CD4-positive, alpha-beta memory T cell (primary cell): ENCODE measurements at regions not wholly inside any gene's neighbourhood (a gene's known extent, or its start where the extent isn't known, plus 50 kb on each side); places are given as distances from the start of the nearest gene placed in this dataset.
"Not testable (repeated sequence)": the region's sequence is repeated elsewhere in the genome, so short reads cannot be mapped to it uniquely, and the experiment has no call there.

Experiments used
- CTCF ChIA-PET: fragments of 350-600 bp; sonication (Branson Sonifier 250); formaldehyde crosslinking; loops from one replicate; lab custom pipeline; 2021; ENCODE audit warnings: inconsistent platforms; ENCODE audit not compliant: partially characterized antibody; lab: Charles Lee
- POLR2A ChIA-PET: fragments of 350-600 bp; sonication (Branson Sonifier 250); formaldehyde crosslinking; loops from one replicate; lab custom pipeline; 2021; ENCODE audit not compliant: partially characterized antibody; lab: Charles Lee
- DNase-seq, 5 donors: peaks; one replicate each; pipeline versions ENCODE4 v3.0.0 to v3.0.0-alpha.2; 2020 to 2022; ENCODE audit warnings: mixed read lengths in 1 of 5
- H3K27ac ChIP-seq: one replicate; pipeline ENCODE4 v1.7.0; 2013; ENCODE audit warnings: low read depth, low read length
- H3K27me3 ChIP-seq: 2 replicates; pipeline ENCODE4 v1.7.0; 2013; ENCODE audit warnings: mild to moderate bottlenecking, low read length, moderate library complexity; ENCODE audit not compliant: insufficient read depth
- H3K36me3 ChIP-seq: 2 replicates; pipeline ENCODE4 v1.7.0; 2013; ENCODE audit warnings: mild to moderate bottlenecking, low read length, moderate library complexity; ENCODE audit not compliant: insufficient read depth
- H3K4me1 ChIP-seq: 2 replicates; pipeline ENCODE4 v1.7.0; 2013; ENCODE audit warnings: mild to moderate bottlenecking, low read length, moderate library complexity; ENCODE audit not compliant: insufficient read depth
- H3K4me3 ChIP-seq, 2 donors: one replicate each; pipeline ENCODE4 v1.7.0; 2013; ENCODE audit warnings: low read length in 2 of 2, mild to moderate bottlenecking in 1 of 2
- H3K9me3 ChIP-seq, 2 donors: one replicate each; pipeline ENCODE4 v1.7.0; 2013; ENCODE audit warnings: low read length in 2 of 2, control low read depth in 1 of 2; ENCODE audit not compliant: control insufficient read depth in 1 of 2
- H3K27ac Mint-ChIP-seq, 7 donors: one replicate each; pipeline ENCODE4 v1.8.0; 2020 to 2021; ENCODE audit warnings: mixed read lengths in 7 of 7, mild to moderate bottlenecking in 6 of 7, inconsistent platforms in 3 of 7, moderate library complexity in 3 of 7
- H3K27me3 Mint-ChIP-seq, 2 donors: one replicate each; pipeline ENCODE4 v1.8.0; 2020 to 2021; ENCODE audit warnings: mixed read lengths in 2 of 2
- H3K36me3 Mint-ChIP-seq, 2 donors: one replicate each; pipeline ENCODE4 v1.8.0; 2020 to 2021; ENCODE audit warnings: mixed read lengths in 2 of 2, inconsistent platforms in 1 of 2, mild to moderate bottlenecking in 1 of 2
- H3K4me1 Mint-ChIP-seq, 4 donors: one replicate each; pipeline ENCODE4 v1.8.0; 2020 to 2021; ENCODE audit warnings: mixed read lengths in 4 of 4, mild to moderate bottlenecking in 1 of 4
- H3K4me3 Mint-ChIP-seq, 8 donors: one replicate each; pipeline ENCODE4 v1.8.0; 2020 to 2021; ENCODE audit warnings: mixed read lengths in 8 of 8, mild to moderate bottlenecking in 7 of 8, moderate library complexity in 6 of 8, inconsistent platforms in 3 of 8
- H3K9me3 Mint-ChIP-seq, 8 donors: one replicate each; pipeline ENCODE4 v1.8.0; 2020 to 2021; ENCODE audit warnings: mixed read lengths in 8 of 8, mild to moderate bottlenecking in 5 of 8, inconsistent platforms in 3 of 8, moderate library complexity in 1 of 8
- intact Hi-C: fragments of 100-400 bp; cut with micrococcal nuclease; formaldehyde crosslinking; loops from one replicate; pipeline ENCODE4 v1.15.1; 2023

DNA sequence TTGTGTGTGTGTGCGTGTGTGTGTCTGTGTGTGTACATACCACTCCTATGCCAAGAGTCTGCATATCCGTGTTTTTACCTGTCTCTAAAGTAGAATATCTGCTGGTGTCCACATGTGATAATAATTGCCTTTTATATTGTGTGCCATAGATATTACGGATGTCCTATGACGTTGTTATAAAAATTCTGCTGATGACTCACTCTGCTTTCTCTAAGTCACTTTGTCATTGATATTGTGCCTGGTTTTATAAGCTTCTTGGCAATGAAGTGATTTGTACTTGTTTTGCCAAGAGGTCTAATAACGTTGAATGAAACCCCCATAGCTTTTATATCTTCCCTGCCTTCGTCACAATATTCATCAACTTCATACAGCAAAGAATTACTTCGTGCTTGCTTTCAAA is 102.6 kb upstream of the C1GALT1C1 start:
- no peaks in the 10 kb centered on the region for H3K36me3 Mint-ChIP-seq
- no peaks in the 10 kb centered on the region for H3K4me1 Mint-ChIP-seq
- Histone ChIP-seq H3K27me3 (no peaks in the 10 kb centered on the region), H3K4me3 (no peak overlapping the region), H3K9me3 (no peaks in the 10 kb centered on the region), H3K27ac (no peak overlapping the region), H3K36me3 (no peaks in the 10 kb centered on the region), H3K4me1 (no peaks in the 10 kb centered on the region)
- POLR2A ChIA-PET, result no interaction called here
- CTCF ChIA-PET, result no interaction called here
- H3K27me3 Mint-ChIP-seq, result no peaks in the 10 kb centered on the region
- H3K27ac Mint-ChIP-seq, result no peak overlapping the region
- H3K9me3 Mint-ChIP-seq, result peaks cover 0 to 4% (median 0%) of the 10 kb centered on the region in 8 donors
- intact Hi-C loops, result no loop called here
- no peak for DNase-seq
- H3K4me3 Mint-ChIP-seq, result no peak overlapping the region

DNA sequence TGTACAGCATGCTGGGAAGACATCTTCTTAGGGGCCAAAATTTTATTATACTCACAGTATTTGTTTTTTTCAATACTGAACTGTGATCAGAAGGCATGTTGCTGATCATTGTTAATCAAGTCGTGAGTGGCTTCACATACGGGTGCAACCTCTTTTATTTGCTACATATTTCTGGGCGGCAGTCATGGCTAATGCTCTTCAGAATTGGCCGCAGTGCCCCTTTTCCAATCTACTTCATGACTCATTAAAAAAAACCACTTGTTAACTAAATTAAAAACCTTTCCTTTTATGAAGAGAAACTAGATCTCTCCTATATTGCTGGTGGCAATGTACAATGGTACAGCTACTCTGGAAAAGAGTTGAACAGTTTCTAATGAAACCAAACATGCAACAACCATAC is 101.5 kb upstream of the C1GALT1C1 start:
- H3K4me3 ChIP-seq, result no peak overlapping the region
- DNase-seq, result no peak
- no peaks in the 10 kb centered on the region for H3K9me3 ChIP-seq
- H3K36me3 ChIP-seq, result no peaks in the 10 kb centered on the region
- H3K4me3 Mint-ChIP-seq, result no peak overlapping the region
- ChIA-PET CTCF (no interaction called here), POLR2A (no interaction called here)
- H3K27ac Mint-ChIP-seq, result no peak overlapping the region
- H3K27ac ChIP-seq, result no peak overlapping the region
- H3K27me3 Mint-ChIP-seq, result no peaks in the 10 kb centered on the region
- H3K27me3 ChIP-seq, result no peaks in the 10 kb centered on the region
- no peaks in the 10 kb centered on the region for H3K4me1 ChIP-seq
- H3K4me1 Mint-ChIP-seq, result no peaks in the 10 kb centered on the region
- intact Hi-C loops, result no loop called here
- peaks cover 0 to 4% (median 0%) of the 10 kb centered on the region in 8 donors for H3K9me3 Mint-ChIP-seq
- H3K36me3 Mint-ChIP-seq, result no peaks in the 10 kb centered on the region

DNA sequence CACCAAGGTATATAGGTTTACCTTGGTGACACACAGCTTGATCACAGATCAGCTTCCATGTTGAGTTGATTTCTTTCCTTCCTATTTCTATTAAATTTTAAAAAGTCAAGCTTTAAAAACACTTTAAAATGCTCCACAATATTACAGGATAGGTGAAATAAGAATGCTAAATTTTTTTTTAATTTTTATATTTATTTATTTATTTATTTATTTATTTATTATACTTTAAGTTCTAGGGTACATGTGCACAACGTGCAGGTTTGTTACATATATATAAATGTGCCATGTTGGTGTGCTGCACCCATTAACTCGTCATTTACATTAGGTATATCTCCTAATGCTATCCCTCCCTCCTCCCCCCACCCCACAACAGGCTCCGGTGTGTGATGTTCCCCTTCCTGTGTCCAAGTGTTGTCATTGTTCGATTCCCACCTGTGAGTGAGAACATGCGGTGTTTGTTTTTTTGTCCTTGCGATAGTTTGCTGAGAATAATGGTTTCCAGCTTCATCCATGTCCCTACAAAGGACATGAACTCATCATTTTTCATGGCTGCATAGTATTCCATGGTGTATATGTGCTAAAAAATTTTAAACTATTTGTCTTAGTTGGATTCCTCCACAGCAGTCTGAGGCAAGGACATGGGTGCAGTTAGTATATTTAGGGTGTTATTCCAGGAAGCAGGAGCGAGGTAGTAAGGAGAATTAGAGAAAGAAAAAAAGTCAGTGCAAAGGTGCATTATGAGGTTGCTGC is 99.8 kb upstream of the C1GALT1C1 start:
- H3K36me3 ChIP-seq, H3K4me3 Mint-ChIP-seq, H3K27ac Mint-ChIP-seq, H3K9me3 ChIP-seq, CTCF ChIA-PET, POLR2A ChIA-PET, intact Hi-C loops, H3K4me3 ChIP-seq, H3K27ac ChIP-seq, H3K36me3 Mint-ChIP-seq, H3K27me3 ChIP-seq, H3K27me3 Mint-ChIP-seq, H3K4me1 Mint-ChIP-seq, DNase-seq, H3K9me3 Mint-ChIP-seq, H3K4me1 ChIP-seq: not testable (repeated sequence)

DNA sequence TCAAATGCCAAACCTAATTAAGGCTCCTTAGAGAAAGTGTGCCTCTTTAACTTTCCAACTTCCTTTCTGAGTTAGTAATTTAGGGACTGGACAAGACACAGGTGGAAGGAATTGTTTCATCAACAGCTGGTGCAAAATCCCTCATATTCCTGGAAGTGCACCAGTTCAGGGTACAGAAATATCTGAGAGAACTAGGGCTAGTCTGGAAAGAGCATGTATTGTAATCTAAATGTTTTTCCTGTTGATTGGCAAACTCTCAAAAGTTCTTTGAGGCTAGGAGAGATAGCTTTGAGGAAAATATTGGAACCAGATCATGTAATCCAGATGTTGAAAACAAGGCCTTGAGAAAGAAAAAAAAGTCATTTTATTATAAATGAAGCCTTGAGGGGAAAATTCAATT is 98.1 kb upstream of the C1GALT1C1 start:
- CTCF ChIA-PET, result no interaction called here
- Histone ChIP-seq H3K4me3 (no peak overlapping the region), H3K36me3 (no peaks in the 10 kb centered on the region), H3K9me3 (no peaks in the 10 kb centered on the region), H3K4me1 (no peaks in the 10 kb centered on the region), H3K27ac (no peak overlapping the region), H3K27me3 (no peaks in the 10 kb centered on the region)
- no peaks in the 10 kb centered on the region for H3K27me3 Mint-ChIP-seq
- H3K4me3 Mint-ChIP-seq, result no peak overlapping the region
- peaks cover 0 to 4% (median 0%) of the 10 kb centered on the region in 8 donors for H3K9me3 Mint-ChIP-seq
- H3K4me1 Mint-ChIP-seq, result no peaks in the 10 kb centered on the region
- H3K36me3 Mint-ChIP-seq, result no peaks in the 10 kb centered on the region
- intact Hi-C loops, result no loop called here
- no peak overlapping the region for H3K27ac Mint-ChIP-seq
- POLR2A ChIA-PET, result no interaction called here
- no peak for DNase-seq

DNA sequence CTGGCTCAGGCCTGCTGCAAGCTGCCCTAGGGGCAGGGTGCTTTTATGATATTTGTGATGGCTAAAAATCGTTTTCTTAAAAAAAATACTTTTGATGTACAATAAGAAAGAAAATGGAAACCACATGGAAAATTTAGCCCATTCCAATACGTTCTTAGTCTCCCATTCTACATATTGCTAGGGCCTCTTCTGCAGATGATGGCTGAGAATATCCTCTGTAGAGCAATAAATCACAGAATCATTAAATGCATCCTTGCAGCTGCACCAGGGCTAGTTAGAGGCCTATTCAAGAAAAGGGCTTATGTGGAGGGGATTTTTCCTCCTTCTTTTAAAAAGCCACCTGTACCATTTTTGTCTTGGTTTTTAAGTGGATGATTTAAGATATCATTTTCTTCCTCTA is 97.6 kb upstream of the C1GALT1C1 start:
- no peaks in the 10 kb centered on the region for H3K27me3 ChIP-seq
- intact Hi-C loops, result no loop called here
- Mint-ChIP-seq H3K4me1 (no peaks in the 10 kb centered on the region), H3K27ac (no peak overlapping the region), H3K9me3 (peaks cover 0 to 4% (median 0%) of the 10 kb centered on the region in 8 donors), H3K4me3 (no peak overlapping the region), H3K27me3 (no peaks in the 10 kb centered on the region), H3K36me3 (no peaks in the 10 kb centered on the region)
- H3K4me1 ChIP-seq, result no peaks in the 10 kb centered on the region
- H3K4me3 ChIP-seq, result no peak overlapping the region
- H3K36me3 ChIP-seq, result no peaks in the 10 kb centered on the region
- POLR2A ChIA-PET, result no interaction called here
- no peak for DNase-seq
- no peak overlapping the region for H3K27ac ChIP-seq
- CTCF ChIA-PET, result no interaction called here
- H3K9me3 ChIP-seq, result no peaks in the 10 kb centered on the region

DNA sequence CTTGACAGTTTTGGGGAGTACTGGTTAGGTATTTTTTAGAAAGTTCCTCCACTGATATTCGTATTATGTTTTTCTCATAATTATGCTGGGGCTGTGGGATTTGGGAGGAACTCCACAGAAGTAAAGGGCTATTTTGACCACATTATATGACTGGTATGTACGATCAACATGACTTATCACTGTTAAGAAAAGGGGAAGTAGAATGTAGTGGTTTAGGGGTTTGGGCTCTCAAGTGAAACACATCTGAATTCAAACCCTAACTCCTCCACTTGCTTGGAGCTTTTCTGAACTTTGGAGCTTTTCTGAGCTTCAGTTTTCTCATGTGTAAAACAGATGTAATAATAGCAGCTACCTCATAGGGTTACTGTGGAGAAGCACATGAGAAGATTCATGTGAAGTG is 96.4 kb upstream of the C1GALT1C1 start:
- Mint-ChIP-seq H3K4me3 (no peak overlapping the region), H3K4me1 (no peaks in the 10 kb centered on the region), H3K36me3 (no peaks in the 10 kb centered on the region), H3K27me3 (no peaks in the 10 kb centered on the region), H3K9me3 (peaks cover 0 to 4% (median 0%) of the 10 kb centered on the region in 8 donors), H3K27ac (peak overlapping the region in 1 of 7 donors; percentile 26)
- no peaks in the 10 kb centered on the region for H3K4me1 ChIP-seq
- POLR2A ChIA-PET, result no interaction called here
- no peaks in the 10 kb centered on the region for H3K27me3 ChIP-seq
- no peaks in the 10 kb centered on the region for H3K9me3 ChIP-seq
- no peaks in the 10 kb centered on the region for H3K36me3 ChIP-seq
- no peak overlapping the region for H3K27ac ChIP-seq
- no peak for DNase-seq
- CTCF ChIA-PET, result no interaction called here
- intact Hi-C loops, result no loop called here
- H3K4me3 ChIP-seq, result no peak overlapping the region

DNA sequence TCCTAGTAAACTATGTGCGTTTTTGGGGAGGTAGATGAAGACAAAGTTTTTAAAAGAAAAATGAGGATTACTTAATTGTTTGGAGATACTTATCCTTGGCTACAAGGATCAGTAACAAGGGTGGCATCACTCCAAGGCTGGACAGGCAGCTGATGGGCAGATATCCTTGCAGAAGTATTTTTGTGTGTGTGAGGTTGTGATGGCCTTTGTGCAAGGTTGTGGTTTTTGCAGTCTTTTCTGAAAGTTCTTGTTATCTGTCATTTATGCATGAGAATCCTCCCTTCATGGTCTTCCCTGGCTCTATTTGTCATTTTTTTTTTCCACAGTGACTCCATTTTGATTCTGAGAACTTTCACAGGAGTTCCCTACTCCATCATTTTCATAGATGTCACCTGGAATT is 96.0 kb upstream of the C1GALT1C1 start:
- Histone ChIP-seq H3K36me3 (no peaks in the 10 kb centered on the region), H3K27me3 (no peaks in the 10 kb centered on the region), H3K9me3 (no peaks in the 10 kb centered on the region), H3K4me1 (no peaks in the 10 kb centered on the region), H3K4me3 (no peak overlapping the region), H3K27ac (no peak overlapping the region)
- H3K27me3 Mint-ChIP-seq, result no peaks in the 10 kb centered on the region
- peaks cover 0 to 4% (median 0%) of the 10 kb centered on the region in 8 donors for H3K9me3 Mint-ChIP-seq
- CTCF ChIA-PET, result no interaction called here
- H3K27ac Mint-ChIP-seq, result peak overlapping the region in 1 of 7 donors; percentile 26
- H3K4me3 Mint-ChIP-seq, result no peak overlapping the region
- no peak for DNase-seq
- intact Hi-C loops, result no loop called here
- no peaks in the 10 kb centered on the region for H3K4me1 Mint-ChIP-seq
- H3K36me3 Mint-ChIP-seq, result no peaks in the 10 kb centered on the region
- POLR2A ChIA-PET, result no interaction called here
